ENCODE measurements at regions not wholly inside any gene's neighbourhood (a gene's known extent, or its start where the extent isn't known, plus 50 kb on each side); places are given as distances from the start of the nearest gene placed in this dataset.

GRCh38 chr5:99019254-99019653 lies 90.4 kb upstream of the CHD1 start:
- no peak overlapping the region for H2BK120ac ChIP-seq (ENCODE audit: low read depth, low read length, poor library complexity, severe bottlenecking)
- no peaks in the 10 kb centered on the region for H3K4me1 ChIP-seq (ENCODE audit: insufficient read depth, low read length)
- no peak overlapping the region for H3K56ac ChIP-seq (ENCODE audit: insufficient read length, low read depth, low read length)
- H3K79me2 ChIP-seq (ENCODE audit: insufficient read depth, low read length): no peaks in the 10 kb centered on the region
- H2AFZ ChIP-seq (ENCODE audit: low read length): no peak overlapping the region
- no peaks in the 10 kb centered on the region for H3K79me1 ChIP-seq (ENCODE audit: insufficient read depth, low read depth, low read length, poor library complexity, severe bottlenecking)
- Mint-ChIP-seq H3K4me3 (no peak overlapping the region), H3K27ac (no peak overlapping the region), H3K36me3 (ENCODE audit: insufficient read depth in 1 of 3, low read depth in 3 of 3) (peaks cover 0 to 18% (median 12%) of the 10 kb centered on the region in 3 experiments), H3K27me3 (ENCODE audit: low read depth) (no peaks in the 10 kb centered on the region; the same call in 1 of the 2 replicates), H3K4me1 (no peaks in the 10 kb centered on the region), H3K9me3 (peaks cover 0 to 28% of the 10 kb centered on the region in 2 experiments)
- H3T11ph ChIP-seq (ENCODE audit: low read length): no peak overlapping the region
- no peak overlapping the region for H2BK15ac ChIP-seq (ENCODE audit: low read depth, low read length)
- H4K20me1 ChIP-seq (ENCODE audit: control insufficient read depth, insufficient read depth, insufficient read length): no peaks in the 10 kb centered on the region
- no peak for TF ChIP-seq CTCF (conservative IDR thresholded peaks at IDR 0.05)
- H2AK5ac ChIP-seq (ENCODE audit: insufficient read length, low read length): no peak overlapping the region
- no peak overlapping the region for H4K91ac ChIP-seq (ENCODE audit: insufficient read length, low read depth, low read length)
- no peak overlapping the region for H2BK12ac ChIP-seq (ENCODE audit: insufficient read length, low read depth, low read length)
- no CpG with 5 or more reads among the region's 6 CpGs for WGBS (ENCODE audit: extremely low coverage, insufficient read length, low lambda C conversion rate)
- no peaks in the 10 kb centered on the region for H3K23me2 ChIP-seq (ENCODE audit: insufficient read length, low read depth, low read length, poor library complexity, severe bottlenecking)
- no peak overlapping the region for H3K27ac ChIP-seq (ENCODE audit: insufficient read length, low read depth, low read length)
- no peaks in the 10 kb centered on the region for H3K9me3 ChIP-seq (ENCODE audit: control insufficient read depth, low read depth, low read length)
- no peaks in the 10 kb centered on the region for H3K27me3 ChIP-seq (ENCODE audit: insufficient read depth, low read length)
- no peak overlapping the region for H3K18ac ChIP-seq (ENCODE audit: insufficient read length, low read depth, low read length)
- H2BK5ac ChIP-seq (ENCODE audit: insufficient read length, low read length): no peak overlapping the region
- no peak overlapping the region for H2BK20ac ChIP-seq (ENCODE audit: low read depth, low read length, poor library complexity, severe bottlenecking)
- no peak overlapping the region for H4K8ac ChIP-seq (replicated peaks; ENCODE audit: insufficient read length, low read depth, low read length)
- no peak overlapping the region for H3K23ac ChIP-seq (ENCODE audit: insufficient read length, low read depth, low read length)
- H3K4ac ChIP-seq (ENCODE audit: low read depth, low read length): no peak overlapping the region
- no peak overlapping the region for H3K9ac ChIP-seq (ENCODE audit: extremely low read depth, insufficient read length, low read length)
- no peak overlapping the region for H4K5ac ChIP-seq (ENCODE audit: insufficient read length, low read depth, low read length)
- DNase-seq: no peak
- H3K14ac ChIP-seq (ENCODE audit: insufficient read depth, low read length): no peak overlapping the region
- H3K4me2 ChIP-seq (ENCODE audit: insufficient read depth, insufficient read length, low read length): no peak overlapping the region
